HG02798 (cell line): ENCODE measurements at regions not wholly inside any gene's neighbourhood (a gene's known extent, or its start where the extent isn't known, plus 50 kb on each side); places are given as distances from the start of the nearest gene placed in this dataset.
A peak's percentile ranks its signal among the peaks of the same experiment; 100 is the strongest.
"Not testable (repeated sequence)": the region's sequence is repeated elsewhere in the genome, so short reads cannot be mapped to it uniquely, and the experiment has no call there.

ENCODE experiments used
- ATAC-seq: cut with Tn5 transposase; IDR thresholded peaks from one replicate; pipeline ENCODE4 v1.9.1; 2021; ENCODE audit warnings: mild to moderate bottlenecking; ENCODE audit not compliant: unreplicated experiment, poor library complexity

- no peak for ATAC-seq
These were observed 161.3 kb upstream of the ATP11B start for GRCh38 chr3:182632077-182632393.

- no peak for ATAC-seq
These were observed 160.1 kb upstream of the ATP11B start for GRCh38 chr3:182633186-182633585.

DNA sequence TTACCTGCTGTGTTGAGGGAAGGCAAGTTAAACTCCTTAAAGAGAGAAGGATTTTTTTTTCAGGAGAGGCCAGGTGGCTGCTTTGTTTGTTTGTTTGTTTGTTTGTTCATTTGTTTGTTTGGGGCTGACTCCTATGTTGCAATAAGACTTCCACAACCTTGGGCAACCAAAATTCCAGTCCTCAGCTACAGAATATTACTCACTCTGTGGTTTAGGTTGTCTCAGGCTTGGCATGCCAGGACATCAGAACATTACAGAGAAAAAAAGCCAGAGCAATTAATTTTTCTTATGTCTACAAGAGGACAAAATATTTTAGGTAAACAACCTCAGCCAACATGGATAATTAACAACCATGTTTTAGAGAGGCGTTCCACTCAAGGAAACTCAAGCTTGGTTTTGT, 156.7 kb upstream of the ATP11B start:
- ATAC-seq, result no peak

- ATAC-seq, result no peak
These were observed 155.8 kb upstream of the ATP11B start for GRCh38 chr3:182637350-182638110.

DNA sequence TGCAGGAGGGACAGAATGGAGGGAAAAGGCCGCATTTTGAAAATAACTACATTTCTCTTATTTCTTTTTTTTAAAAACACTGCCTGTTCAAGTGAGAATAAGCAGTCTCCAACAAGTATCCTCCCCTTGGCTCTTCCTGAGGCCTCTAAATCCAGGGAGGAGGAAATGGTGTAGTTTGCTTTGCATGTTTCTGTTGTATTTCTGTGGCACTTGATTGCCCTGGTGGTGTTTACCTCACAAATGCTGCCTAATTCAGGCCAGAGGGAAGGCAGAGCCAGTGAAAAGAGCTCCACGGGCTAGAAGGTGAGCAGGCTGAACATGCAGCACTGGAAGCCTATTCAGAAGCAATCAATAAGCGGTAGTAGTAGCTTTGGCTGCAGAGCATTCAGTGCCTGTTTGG, 149.3 kb upstream of the ATP11B start:
- ATAC-seq, result no peak

DNA sequence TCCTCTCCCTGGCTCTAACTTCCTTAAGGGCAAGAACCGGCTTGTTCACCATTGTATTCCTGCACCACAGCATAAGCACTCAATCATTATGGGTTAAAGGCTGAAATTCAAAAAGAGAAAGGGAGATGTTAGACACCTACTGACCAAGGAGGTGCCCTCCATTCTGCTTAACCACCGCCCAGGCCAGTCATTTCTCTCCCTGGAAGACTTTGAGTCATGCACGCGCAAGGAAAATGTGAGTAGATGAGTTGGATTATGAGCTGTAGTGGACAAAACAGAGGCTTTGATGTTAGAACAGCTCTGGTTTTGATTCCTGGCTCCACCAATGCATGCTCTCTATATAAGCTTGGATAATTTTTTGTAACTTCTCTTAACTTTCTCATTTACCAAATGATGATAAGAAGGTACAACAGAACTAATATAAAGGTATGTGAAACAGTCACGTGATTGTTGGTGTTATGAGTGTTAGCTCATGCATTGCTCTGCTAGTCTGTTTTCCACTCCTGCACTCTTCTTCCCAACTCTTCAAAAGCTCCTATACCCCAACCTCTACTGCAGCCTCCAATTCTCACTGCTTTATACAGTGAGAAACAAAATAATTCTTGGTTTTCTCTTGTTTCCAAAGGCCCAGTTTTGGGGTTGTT, 148.4 kb upstream of the ATP11B start:
- ATAC-seq, result no peak

- no peak for ATAC-seq
These were observed 142.7 kb upstream of the ATP11B start for GRCh38 chr3:182650568-182651128.

DNA sequence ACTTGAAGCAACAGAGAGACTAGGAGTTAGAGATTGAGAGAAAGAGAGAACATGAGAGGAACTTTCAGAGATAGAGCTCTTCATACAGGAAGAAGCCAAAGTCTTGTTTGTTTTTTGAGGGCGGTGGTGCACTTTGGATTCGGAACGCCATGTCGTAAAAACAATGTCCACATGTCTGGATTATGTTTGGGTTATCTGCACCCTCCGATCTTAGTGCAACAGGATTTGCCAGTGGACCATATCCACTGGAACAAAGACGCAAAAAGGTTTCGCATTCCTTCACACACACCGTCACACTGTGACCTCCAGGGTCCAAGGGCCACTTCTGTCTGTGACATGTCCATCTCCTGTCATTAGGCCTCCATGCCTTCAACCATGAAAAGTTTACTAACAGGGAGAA, 141.8 kb upstream of the ATP11B start:
- ATAC-seq, result no peak

- ATAC-seq, result not testable (repeated sequence)
These were observed 140.2 kb upstream of the ATP11B start for GRCh38 chr3:182653065-182653464.

DNA sequence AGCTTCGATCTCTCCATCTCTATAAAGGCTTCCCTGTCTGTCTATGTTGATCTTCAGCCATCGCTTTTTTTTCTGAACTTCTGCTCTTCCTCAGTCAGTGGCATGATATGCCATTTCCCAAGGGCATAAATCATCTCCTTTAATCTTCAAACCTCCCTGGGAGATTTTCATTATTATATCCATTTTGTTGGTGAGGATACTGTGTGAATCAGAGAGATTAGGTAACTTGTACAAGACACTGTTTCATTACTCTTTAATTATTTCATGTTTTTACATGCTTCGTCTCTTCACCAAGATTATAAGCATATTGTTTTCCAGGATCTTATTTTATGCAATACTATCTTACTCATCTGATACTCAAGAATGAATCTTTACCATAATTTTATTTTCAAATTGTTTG, 124.8 kb upstream of the ATP11B start:
- ATAC-seq, result no peak

GRCh38 chr3:182668974-182669373, 124.3 kb upstream of the ATP11B start:
- no peak for ATAC-seq

DNA sequence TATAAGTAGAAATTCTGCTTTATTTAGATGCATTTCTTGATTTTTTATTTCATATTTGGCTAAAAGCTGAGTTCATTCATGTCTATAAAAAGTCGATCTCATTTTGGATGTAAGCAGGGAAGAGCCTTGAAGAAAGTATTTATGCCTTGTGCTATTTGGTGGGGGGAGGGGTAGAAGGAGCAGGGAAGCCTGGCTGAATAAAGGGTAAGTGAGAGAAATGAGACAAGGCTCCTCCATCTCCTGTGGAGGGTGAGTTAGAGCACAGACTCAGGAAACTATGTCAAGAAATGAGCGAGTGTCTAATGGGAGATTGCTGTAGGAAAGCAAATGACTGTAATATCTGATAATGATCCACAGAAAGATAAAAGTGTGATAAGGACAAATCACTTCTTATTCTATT, 121.8 kb upstream of the ATP11B start:
- no peak for ATAC-seq

DNA sequence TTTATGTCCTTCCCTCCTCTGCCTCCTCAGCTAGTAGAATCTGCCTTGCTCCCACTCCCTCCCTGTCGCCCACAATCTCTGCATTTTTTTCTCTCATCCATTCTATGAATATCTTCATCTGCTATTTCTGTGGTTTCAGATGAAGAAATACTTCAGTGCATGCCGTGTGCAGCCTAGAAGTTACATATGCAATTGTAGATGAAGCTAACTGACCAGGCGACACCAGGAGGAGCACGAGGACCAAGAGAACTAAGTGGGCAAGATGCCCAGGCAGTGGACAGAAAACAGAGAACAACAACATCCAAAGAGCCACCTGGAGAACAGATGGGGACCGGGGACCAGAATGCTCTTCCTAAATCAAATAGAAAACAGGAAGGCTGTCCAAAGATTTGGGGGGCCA, 121.4 kb upstream of the ATP11B start:
- ATAC-seq, result no peak

DNA sequence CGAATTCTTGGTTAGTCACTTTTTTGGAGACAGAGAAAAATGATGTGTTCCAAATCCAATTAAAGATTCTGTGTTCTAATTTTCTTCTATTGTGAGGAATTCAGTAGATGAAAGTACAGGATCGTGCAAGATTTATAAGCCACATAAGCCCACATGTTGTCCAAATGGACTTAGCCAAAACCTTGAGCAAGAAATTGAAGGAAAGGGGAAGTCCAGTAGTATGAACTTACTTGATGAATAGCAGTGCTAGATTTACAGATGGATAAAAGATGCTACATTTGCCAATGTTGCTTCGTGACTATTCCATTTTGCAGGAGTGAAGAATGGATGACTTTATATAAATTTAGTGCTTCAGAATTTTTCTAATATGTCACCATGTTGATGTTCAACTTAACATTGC, 120.0 kb upstream of the ATP11B start:
- ATAC-seq, result no peak

- peak; percentile 94 for ATAC-seq
These were observed 110.8 kb upstream of the ATP11B start for GRCh38 chr3:182682263-182683241.

DNA sequence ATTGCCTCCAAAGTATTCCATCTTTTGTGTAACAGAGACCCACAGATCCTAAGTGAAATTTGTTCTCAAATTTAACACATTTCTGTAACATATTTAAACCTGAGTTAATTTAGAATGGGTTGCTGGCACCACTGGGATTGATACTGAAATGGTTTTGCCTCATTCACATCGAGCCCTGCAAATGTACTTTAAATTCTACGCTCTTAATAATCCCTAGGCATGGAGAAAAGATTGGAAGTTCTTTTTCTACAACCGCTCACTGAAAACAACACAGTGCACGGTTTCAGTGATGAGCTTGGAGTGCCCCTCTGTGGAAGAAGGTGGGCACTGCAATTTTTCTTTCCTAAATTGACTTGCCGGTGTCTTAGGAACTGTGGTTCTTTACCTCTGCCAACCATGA, 109.9 kb upstream of the ATP11B start:
- ATAC-seq, result peak; percentile 68

- ATAC-seq, result no peak
These were observed 109.4 kb upstream of the ATP11B start for GRCh38 chr3:182683858-182684257.

DNA sequence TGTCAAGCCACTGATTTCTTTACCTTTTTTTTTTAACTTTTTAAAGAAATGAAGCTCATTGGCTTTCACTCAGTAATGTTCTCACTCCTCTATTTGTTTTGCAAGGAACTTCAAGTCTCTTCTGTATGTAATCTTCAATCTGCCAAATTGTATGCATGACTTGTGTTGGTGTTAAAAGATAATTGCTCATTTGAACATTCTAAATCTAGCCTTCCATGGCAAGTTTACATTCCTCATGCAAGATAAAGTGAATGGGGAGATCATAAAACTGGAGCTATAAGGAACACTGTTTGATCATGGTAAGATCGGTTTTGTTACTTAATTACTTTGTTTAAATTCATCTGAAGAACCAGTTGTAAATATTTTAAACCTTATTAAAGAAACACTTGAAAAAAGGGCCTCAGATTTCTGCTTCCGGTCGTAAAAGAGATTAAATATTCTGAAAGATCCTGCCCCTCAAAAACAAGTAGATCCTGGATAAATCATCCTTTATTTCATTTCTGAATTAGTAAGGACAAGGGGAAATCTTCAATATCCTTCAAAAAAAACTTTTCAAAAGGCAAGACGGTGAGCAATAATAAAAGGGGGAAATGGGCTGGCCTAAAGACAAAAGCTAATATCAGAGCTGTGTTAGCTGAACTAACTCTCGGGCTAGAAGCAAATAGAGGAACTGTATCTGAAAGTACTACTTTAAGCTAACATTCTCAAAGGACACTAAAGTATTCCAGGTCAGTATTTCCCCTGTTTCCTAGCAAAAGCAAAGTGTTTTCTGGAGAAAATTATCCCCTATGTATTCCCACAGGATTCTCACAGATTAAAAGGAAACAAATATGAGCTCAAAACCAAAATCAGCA, 107.0 kb upstream of the ATP11B start:
- ATAC-seq, result no peak

DNA sequence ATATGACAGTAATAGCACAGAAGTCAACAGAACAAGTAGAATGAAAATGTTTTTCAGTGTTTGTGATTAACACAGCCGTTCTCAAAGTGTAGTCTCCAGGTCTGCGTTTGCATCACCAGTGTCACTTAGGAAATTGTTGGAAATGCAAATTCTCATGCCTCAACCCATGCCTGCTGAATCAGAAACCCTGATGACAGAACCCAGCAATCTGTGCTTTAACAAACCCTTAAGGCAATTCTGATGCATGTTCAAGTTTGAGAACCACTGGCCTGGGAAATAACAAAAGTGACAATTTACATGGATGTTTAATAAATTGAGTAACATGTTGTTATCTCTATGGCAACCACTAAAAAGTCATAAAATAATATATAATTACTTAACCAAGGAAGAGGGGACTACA, 103.1 kb upstream of the ATP11B start:
- no peak for ATAC-seq

- ATAC-seq, result peak; percentile 69
These were observed 101.3 kb upstream of the ATP11B start for GRCh38 chr3:182692021-182692420.
